H4 (cell line): ENCODE measurements at regions not wholly inside any gene's neighbourhood (a gene's known extent, or its start where the extent isn't known, plus 50 kb on each side); places are given as distances from the start of the nearest gene placed in this dataset.

ENCODE experiments used
- DNase-seq: peaks from one replicate; pipeline ENCODE4 v3.0.0-alpha.2; 2015; ENCODE audit warnings: low spot score

DNA sequence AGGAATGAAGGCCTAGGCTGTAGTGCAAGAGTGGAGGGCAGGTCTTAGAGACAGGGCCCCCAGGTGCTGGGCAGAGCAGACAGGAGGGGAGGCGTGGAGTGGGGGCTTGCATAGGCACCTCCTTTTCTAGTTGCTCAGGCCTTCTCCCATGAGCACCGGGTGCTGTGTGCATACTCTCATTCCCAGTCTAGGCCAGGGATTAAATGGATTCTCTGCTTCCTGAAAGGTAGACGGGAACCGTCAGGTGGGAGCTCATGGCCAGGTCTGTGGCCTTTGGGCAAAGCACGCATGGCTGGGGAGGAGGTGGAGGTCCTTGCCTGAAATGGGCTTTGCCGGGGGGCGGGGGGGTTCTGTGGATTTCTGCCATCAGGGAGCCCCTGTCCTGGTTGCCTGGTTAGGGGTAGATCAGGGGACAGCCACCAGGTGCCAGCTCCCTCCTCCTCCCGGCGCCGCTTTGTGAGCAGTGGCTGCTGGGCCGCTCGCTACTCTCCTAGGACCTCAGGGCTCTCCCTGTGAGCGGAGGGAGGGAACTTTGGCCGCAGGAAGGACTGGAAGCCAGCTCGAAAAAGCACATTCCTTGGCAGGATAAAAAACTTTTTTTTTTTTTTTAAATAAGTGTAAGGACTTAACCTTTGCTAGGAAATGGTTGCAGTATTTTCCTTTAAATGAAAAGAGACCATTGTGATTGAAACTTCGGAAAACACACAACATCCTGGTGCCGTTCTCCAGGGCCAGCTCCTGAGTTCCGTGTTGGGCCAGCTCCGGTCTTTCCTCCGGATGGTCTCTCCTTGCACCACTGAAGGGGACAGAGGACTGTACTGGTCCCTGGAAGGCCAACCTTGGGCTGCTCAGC is 82.8 kb upstream of the HAAO start:
- DNase-seq: no peak

DNA sequence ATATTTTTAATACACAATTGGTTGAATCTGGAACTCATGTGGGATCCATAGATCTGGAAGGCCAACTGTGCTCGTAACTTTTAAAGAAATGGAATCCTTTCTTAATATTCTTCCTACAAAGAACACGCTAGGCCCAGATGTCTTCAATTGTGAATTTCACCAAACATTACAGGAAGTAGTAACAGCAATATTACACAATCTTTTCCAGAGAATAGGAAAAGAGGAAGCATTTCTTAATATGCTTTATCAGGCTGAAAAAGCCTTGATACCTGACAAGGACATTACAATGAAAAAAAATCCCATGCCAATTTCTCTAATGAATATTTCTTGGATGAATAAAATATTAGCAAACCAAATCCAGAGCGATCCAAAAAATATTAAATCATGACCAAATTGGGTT is 80.3 kb upstream of the HAAO start:
- no peak for DNase-seq

DNA sequence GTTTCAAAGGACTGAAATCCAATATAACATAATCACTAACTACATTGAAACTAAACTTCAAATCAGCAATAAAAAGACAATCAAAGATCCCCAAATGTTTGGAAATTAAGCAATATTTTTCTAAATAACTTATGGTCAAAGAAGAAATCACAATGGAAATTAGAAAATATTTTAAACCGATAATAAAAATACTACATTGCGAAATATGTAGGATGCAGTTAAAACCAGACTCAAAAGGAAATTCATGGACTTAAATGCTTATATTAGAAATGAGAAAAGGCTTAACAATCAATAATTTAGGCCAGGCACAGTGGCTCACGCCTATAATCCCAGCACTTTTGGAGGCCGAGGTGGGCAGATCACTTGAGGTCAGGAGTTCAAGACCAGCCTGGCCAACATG is 79.0 kb upstream of the HAAO start:
- DNase-seq: no peak

DNA sequence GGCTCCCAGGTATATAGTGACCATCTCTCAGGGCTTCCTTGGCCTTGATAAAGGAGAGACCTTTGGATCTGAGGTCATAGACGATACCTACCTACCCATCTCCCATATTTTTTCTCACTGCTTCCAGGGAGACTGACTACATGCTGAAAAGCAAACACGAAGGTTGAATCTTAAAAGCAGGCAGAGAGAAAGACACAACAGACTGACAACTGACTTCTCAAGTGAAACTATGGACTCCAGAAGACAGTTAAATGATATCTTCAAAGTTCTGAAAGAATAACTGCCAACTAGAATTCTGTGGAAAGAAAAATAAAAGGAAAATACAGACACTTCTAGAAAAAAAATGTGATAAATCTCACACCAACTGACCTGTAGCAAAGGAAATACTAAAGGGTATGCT is 76.5 kb upstream of the HAAO start:
- DNase-seq: no peak

DNA sequence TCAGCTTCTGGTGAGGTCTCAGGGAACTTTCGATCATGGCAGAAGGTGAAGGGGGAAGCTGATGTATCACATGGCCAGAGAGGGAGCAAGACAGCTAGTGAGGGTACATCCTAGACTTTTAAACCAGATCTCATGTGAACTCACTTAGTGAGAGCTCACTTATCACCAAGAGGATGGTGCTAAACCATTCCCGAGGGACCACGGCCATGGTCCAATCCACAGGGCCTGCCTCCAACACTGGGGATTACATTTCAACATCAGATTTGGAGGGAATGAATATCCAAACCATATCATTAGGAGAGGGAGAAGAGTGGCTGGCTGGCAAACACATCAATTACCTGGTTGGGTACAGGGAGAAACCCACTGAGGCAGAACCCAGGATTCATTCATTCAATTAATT is 75.7 kb upstream of the HAAO start:
- DNase-seq: no peak

DNA sequence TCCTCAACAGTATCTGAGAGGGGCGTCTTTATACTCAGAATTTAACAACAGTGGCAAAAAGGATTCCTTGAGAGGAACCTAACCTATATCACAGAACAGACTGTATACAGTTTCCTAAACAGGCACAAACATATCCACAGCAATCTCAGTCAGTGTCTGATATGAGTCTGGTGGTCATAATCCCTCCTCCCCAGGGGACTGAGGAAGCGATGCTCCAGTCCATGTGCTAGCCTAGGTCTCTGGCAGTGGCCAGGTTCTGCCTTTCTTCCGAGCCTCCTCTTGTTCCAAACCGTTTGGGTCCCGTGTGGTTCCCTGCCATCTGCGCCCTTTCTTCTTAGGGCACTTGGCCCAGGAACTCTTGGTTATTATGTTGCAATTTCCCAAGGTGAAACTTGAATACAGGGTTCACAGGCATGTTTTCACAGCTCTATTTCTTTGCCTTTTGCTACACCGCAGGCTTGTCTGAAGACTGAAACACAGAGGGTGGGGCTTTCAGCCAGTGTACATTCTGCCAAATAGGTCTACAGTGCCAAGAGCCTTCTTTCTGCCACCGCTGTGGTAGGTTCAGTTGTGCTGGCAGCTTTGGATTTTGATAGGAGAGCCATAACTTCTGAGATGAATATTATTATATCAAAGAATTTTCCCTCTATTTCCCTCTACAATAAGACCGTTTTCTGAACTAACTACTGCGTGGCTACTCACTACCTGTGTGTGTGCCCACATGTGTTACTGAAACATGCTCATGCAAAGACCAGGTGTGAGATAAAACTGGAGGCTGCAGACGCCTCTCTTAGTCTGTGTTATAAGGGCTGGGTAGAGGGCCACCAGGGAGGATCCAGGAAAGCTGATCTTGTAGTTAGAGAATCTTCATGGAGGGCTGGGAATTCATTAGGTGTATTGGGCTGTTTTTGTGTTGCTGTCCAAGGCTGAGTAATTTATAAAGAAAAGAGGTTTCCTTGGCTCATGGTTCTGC is 75.0 kb upstream of the HAAO start:
- no peak for DNase-seq

DNA sequence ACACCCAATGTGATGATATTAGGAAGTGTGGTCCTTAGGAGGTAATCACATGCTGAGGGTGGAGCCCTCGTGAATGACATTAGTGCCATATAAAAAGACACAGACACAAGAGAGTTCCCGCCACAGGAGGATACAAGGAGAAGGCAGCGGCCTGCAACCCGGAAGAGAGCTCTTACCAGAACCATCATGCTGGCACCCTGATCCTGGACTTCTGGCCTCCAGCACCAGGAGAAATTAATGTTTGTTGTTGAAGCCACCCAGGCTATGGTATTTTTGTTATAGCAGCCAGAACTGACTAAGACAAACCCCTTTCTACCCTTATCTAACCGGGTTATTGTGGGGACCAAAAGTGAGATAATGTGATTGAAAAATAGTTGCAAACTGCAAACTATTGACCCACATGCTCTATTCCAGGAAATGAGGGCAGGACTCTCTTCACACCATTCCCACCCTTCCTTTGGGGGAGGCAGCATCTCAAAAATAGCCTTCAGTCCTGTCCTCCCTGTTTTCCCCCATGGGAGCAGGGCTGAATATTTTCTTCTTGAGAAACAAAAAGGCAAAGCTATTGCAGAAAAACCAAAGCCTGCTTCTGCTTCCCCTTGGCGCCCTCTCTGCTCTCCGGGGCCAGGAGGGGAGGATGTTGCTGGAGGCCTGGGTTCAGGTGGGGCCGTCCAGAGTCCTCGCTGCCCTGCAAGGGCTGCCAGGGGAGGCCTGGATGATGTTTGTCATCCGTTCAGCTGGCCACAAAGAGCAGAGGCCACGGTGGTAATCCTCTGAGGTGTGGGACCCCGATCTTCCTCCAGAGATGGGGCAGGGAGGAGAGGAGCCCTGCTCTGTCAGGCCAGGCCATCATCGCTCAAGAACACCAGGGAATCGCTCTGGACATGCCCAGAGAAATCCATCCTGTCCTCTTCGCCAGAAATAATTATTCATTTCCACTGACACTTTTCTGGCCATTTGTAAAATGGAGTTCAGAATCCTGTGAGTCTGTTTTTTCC is 73.8 kb upstream of the HAAO start:
- DNase-seq: no peak

DNA sequence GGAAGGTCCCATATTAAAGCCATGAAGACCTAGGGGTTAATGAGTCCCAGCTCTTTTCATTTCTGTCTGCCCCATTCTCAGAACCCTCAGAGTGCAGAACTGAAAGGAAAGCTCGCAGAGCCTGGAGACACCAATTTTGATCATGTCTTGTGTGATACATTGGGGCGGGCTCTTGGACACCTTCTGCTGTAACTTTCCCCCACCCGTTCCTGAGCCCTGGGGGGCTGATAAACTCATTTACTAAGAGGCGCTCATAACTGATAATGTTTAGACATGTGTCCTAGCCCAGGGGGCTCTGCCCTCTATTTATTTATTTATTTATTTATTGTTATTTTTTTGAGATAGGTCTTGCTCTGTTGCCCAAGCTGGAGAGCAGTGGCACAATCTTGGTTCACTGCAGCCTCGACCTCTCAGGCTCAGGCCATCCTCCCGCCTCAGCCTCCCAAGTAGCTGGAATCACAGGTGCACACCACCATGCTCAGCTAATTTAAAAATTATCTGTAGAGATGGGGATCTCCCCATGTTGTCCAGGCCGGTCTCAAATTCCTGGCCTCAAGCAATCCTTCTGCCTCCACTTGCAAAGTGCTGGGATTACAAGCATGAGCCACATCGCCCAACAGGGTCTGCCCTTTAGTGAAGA is 72.4 kb upstream of the HAAO start:
- no peak for DNase-seq

DNA sequence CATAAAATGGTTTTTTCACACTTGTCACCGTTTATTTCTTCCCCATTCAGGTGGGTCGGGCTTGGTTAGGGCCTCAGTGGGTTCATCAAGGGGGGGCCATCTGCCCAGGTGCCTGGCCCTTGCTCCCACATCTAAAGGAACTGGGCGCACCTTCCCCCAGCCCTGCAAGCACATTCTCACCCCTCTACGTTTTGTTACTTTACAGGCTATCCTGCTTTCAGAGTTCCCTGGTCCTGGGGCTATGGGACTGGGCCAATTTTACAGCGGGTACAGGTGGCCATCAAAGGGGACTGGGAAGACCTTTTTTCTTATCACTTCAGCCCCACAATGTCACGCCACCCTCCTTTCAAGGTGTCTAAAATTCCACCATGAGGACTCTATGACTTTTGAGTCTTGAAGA is 71.8 kb upstream of the HAAO start:
- DNase-seq: no peak

DNA sequence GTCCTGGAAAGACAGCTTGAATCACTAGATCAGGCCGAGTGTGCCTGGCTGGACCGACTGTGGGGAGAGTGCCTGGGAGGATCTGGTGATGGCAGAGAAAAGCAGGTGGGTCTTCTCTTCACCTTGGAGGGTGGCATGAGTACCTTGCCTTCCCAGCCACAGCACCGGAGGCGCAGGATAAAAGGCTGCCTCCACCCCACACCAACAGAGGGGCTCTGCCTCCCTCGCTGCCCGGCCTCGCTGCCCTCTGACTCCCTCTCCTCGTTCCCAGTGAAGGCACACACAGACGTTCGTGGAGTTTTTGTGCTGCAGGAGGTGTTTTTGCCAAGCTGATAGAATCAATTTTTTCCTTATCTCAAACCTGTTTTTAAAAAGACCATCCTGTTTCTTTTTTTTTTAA is 71.4 kb upstream of the HAAO start:
- DNase-seq: no peak

DNA sequence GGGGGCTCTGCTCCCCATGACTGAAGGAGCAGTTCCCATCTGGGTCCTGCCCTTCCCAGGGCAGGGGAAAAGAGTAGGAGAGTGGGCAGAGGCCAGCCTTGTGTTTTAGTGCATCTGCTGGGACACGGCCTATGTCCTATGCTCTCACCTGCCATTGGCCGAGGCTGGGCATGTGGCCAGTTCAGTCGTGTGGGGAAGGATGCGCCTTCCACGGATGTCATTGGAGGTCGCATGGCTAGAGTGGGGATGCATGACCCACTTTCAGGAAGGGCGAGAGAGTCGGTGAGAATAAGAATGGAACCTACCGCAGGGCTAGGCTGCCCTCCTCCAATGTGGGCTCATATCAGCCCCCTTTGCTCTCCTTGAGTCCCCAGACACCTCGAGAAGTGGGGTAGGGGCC is 70.9 kb upstream of the HAAO start:
- no peak for DNase-seq

DNA sequence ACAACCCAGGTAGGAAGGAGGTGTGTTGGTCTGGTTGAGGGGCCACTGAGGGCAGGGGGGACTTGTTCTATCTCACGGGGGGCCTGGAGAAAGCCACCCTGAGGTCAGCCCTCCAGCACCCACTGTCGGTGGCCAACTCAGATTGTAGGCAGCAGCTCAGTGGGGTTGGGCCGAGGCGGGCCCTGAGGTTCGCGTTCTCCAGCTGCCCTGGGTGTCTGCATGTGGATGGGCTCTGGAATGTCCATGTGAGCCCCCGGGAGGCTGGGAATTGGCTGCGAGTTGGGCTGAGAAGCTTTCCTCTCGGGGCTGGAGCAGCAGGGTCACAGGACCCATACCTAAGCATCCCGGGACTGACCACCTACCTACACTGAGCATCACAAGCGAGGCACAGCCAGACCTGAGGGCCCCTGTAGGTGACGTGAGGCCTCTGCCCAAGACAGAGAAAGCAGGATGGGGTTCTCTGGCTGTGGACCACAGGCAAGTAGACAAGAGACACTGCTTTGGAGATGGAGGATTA is 70.3 kb upstream of the HAAO start:
- no peak for DNase-seq

DNA sequence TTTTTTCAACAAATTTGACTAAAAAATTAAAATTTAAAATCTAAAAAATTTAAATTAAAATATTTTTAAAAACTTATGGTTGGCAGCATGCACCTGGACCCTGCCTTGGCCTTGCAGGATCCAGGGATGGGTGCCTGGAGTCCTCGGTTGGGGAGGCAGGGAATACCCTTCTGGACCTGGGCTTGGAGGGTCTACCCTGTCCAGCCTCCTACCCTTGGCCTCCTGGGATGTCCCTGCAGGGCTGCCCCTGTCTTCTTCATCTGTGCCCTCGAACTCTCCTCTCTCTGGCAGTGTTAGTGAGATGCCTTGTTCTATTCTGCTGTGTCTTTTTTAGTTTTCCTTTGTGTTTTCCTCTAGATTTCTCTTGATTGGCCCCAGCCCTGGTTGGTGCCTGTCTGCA is 68.9 kb upstream of the HAAO start:
- no peak for DNase-seq

DNA sequence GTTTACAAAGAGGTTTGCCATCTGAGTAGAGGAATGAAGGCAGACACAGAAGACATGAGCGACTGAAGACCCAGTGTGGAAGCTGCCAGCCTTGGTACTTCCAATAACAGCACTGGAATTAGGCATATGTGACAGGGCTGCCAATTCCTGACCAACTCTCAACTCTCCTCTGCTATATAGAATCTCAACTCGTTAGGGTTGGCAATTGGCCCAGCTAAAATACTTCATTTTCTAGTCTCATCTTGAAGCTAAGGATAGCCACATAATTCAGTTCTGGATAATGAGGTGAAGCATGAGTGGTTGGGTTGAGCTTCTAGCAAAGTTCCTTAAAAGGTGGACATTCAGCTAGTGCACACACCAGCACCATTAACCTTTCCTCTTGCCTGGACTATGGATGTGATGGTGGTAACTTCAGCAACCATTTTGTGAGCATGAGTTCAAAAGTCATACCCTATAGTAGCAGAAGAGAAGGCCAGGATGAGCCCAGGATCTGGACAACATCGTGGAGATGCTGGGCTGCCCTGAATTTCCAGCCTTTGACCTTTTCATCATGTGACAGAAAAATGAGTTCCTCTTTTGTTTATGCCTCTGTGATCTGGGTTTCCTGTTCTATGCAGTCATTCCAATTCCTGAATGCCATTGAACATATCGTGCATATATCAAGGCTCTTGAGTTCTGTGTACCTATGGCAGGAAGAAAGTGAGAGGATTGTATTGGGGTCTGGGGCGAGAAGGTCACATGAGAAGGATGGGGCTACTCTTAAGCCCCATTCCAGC is 68.1 kb upstream of the HAAO start:
- DNase-seq: no peak

DNA sequence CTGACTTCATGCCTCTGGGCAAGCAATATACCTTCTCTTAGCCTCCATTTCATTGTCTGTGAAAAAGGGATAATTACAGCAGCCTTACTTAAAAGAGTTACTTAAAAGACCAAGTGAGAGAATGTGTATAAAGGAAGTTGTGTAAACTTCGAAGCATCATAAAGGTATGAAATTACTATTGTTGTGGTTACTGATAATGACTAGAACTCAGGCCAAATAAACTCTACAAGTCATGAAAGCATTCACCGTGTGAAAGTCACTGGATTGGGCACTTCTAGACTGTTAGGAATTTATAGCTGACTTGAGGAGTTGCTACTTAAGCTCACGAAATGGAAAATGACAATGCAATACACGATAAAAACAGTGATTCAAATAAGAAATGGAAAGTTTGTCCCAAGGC is 67.4 kb upstream of the HAAO start:
- no peak for DNase-seq

DNA sequence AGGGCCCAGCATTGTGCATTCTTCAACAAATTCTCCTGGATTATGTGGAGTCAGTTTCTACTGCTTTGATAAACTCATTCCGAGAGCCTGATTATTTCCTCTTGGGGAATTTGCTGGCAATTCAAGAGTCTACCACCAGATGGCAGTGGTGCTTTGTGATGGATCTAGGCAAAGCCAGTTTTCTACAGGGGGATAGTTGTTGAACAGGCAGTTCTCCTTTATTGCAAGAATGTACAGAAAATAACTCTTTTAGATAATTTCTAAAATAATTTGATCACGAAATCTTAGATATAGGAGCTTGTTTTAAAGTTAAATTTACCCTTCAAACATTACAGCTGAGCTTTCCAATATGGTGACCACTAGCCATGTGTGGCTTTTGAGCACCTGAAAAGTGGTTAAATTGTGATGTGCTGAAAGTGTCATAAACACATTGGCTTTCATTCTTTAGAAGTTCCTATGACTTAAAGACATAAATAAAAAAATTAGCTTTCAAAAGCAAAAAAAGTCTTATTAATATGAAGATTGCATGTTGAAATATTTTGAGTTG is 66.7 kb upstream of the HAAO start:
- DNase-seq: peak; percentile 58

DNA sequence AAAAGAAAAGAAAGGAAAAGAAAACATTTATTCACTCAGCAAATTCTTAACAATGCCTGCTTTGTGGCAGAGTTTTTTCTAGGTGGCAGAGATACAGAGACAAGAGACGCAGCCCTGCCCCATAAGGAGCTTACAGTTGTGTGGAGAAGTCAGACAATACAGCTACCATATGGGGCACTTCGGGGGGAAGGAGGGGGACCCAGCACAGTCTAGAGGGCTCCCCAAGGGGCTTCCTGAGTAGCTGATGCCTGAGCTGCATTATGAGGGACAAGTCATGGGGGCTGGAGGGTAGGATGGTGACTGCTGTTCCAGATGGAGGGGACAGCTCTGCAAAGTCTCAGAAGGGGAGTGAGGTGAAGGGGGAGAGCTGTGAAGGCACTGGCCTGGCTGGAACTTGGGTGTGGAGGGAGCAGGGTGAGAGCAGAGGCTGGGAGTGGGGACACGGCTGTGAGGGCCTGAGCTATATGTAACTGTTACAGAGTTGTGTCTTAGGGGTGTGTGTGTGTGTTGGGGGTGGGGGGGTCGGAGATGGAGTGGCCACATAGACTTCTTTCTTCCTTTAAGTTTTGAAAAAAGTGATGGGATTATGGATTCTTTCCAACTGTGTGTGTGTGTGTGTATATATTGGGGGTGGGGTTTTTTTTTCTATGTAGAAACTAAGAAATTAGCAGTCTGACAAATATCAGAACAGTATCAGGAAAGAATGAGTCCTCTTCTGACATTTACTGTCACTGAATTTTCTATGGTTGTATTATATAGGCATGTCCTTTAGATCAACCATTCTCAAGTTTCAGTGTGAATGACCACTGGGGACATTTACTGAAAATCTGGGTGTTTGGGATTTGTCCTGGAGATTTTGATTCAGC is 66.0 kb upstream of the HAAO start:
- no peak for DNase-seq

DNA sequence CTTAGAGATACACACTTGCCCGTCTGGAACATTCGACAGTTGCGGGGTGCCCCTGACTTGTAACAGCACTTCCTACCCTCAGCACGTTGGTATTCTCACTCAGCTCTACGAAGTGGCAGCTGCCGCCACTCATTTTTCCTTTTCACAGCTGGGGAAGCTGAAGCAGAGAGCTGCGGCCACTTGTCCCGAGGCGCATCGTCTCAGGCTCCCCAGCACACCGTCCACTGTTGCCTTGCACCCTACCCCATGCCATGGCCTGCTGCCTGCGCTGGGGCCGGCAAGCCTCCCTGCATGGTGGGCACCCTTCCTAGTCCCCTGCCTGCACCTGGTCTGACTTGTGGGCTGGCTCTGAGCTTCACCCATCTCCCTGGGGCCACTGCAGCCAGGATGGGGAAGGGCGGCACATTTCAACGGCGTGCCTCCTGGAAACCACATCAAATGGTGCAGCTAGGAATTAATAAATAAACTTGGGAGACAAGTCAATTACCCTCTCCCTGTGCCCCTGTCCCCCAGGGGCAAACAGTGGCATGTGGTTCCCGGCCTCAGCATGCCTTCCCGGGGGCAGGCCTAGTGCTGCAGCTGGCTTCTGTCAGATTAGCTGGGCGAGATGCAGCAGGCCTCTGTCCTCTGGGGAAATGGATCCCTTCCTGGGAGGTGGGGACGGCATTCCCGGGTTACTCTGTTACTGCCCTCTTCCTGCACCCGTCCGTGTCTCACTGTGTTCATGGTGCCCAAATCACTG is 64.7 kb upstream of the HAAO start:
- peak; percentile 57 for DNase-seq
